HG03575 (cell line): ENCODE measurements at regions not wholly inside any gene's neighbourhood (a gene's known extent, or its start where the extent isn't known, plus 50 kb on each side); places are given as distances from the start of the nearest gene placed in this dataset.

Experiments used
- ATAC-seq: cut with Tn5 transposase; IDR thresholded peaks from one replicate; pipeline ENCODE4 v1.9.1; 2021; ENCODE audit not compliant: unreplicated experiment, insufficient number of reproducible peaks, low FRiP score; ENCODE audit errors: extremely low read depth

DNA sequence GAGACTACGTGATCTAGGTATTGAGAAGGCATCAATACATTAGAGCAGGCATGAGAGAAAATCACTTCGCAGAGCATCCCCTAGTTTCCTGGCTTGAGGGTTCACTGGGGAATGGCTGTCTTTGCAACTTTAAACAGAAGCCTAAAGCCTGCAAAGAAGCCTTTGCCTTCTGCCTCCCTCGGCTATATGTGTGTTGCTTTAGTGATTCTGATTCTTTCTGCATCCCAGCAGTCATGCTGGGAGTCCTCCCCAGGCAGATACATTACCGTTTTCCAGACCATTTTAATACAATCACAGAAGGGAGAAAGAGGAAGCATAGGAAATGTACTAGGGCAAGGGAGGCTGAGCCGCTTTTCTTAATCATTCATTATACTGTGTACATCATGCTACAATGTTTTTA lies 773.2 kb upstream of the LRRC4C start:
- ATAC-seq: no peak

DNA sequence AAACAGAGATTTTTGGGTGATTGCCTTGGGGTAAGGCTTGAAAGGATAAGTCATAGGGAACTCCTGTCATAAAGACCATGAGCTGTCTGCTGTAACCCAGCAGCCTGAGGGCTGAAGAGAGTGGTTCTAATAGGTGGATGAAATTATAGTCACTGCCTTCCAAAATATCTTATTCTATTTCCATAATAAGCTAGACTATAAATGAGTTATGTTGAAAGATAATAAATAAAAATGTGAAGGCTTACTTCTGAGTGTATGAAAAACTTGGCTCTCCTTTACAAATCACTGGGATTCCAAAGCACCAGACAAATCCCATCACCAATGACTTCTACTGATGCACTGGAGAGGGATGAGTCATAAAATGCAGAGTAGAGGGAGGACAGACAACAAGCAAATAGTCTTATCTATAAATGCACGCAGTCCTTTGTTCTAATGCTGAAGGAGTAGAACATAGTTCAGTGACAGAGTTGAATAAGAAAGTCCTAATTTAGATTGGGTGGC lies 775.0 kb upstream of the LRRC4C start:
- ATAC-seq: no peak

DNA sequence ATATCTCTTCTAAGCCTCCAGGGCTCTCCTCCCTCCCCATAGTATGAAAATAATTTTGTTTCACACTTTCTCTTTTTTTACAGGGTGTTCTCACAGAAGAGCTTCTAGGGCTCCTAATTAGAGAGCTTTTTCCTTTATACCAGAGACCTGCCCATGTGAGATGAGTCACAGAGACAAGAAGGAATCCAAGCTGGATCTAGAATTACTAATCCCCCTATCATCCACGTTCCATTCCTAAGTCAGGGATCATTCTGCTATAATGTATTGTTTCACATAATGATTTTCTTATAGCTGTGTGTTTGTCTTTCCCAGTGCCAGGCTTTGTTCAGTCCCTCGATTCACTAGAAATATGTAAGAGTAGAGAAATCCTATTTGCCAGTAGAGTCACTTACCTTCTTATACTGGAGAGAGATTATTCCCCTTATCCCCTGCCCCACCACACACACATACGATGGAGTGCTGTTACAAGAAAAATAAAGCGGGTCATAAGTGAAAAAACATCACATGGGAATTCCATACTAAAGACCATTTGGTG lies 778.3 kb upstream of the LRRC4C start:
- no peak for ATAC-seq

DNA sequence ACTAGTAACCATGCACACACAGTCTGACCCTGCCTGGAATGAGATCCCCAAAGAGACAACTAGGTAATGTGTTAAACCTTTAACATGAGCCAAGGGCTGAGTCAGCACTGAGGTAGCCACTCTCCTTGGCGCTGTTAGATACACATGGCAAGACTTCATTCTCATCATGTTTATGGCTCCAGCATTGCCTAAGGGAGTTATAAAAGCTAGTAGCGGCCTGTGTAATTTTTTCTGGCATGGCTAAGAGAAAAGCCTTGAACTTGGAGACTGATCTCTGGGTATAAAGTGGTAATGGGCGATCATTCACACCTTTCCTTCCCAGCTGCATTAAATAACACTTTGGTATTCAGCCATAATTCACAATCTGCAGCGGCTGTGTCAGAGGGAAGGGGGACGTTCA lies 779.7 kb upstream of the LRRC4C start:
- ATAC-seq: no peak

DNA sequence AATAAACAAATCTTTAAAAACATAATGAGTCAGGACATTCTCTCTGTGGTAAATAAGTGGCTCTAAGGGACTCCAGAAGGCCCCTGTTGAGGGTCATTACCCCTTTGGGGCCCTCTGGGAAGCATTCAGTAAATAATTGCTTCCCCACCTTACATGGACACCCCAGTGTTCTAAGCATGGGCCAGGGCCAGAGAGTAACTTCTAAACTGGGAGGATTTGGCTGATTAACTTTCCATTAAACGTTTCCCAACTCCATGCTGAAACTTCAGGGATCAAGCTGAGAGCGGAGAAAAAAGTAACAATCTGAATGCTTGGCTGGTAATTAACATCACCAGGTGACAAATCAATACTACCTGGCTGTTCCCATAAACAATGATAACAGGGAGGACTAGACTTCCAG lies 783.9 kb upstream of the LRRC4C start:
- ATAC-seq: no peak

DNA sequence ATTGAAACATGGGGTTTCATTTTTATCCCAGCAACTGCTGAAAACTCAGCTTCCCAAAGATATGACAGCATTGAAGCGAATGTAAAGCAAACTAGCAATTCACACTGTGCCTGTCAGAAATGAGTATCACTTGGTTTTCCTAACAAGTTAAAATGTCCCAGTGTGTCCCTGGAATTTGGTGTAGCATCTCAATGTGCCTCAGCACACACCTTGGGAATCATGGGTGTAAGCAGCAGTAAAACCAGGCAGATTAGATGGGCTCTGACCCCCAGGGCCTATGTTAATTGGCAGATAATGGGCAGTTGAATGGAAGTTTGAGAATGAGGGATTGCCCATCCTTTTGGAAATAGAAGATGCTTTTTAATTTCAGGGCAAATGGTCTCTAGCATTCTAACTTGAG lies 784.9 kb upstream of the LRRC4C start:
- ATAC-seq: no peak

DNA sequence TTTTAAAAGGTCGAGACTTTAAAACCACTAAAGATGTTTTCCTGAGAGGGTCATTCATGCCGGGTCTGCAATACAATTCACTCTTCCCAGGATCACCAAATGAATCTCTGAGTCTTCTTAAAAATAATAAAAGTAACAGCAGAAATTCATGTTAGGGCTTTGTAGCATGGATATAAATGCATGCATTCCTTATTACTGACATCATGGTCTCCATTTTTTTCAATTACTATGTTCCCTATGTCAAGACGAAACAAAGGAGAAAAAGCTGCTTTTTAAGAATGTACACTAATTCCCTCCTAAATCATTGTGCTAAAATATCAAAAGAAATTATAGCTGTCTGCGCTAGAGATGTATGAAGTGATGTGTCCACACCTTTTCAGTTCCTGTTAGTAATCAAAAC lies 789.9 kb upstream of the LRRC4C start:
- ATAC-seq: no peak

DNA sequence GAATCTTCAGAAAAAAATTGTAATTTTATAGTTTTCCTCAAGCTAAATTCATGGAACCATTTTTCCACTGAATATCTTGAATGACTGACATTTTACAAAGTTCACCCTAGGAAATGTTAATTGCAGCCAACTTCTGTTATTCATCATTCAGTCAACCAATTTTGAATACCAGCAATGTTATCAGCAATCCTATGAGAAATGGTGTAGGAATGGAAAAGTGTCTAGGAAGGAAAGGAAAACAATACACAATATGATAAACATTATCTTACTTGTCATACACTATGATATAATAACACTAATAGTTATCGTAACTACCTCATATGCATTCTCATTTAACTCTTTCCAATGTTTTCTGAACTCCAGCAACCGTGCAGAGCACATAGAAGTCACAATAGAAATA lies 790.5 kb upstream of the LRRC4C start:
- no peak for ATAC-seq

DNA sequence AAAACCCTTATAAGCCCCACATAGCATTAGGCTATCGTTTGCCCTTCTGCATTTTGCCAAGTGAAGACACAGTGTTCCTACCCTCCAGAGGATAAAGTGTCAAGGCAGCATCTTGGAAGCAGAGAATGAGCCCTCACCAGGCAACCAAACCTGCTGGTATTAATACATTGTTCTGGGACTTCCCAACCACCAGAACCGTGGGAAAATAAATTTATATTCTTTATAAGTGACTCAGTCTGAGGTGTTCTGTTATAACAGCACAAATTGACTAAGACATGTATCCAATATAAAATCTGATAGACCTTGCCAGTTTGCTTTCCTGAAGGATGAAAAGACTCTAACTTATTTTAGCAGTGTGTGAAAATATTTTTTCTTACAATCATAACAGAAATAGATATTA lies 792.5 kb upstream of the LRRC4C start:
- ATAC-seq: no peak

DNA sequence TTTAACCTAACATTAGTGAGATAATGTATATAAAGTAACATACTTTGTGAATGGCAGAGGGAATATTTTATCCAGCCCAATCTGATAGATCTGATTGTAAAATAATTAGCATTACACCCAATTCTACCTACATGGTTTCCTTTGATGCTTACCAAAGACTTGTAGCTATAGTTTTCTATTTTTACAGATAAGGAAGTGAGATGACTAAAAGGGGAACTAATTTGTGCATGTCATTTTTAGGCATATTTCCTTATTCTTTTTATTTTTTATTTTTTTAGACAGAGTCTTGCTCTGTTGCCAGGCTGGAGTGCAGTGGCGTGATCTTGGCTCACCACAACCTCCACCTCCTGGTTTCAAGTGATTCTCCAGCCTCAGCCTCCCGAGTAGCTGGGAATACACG lies 793.7 kb upstream of the LRRC4C start:
- ATAC-seq: no peak

DNA sequence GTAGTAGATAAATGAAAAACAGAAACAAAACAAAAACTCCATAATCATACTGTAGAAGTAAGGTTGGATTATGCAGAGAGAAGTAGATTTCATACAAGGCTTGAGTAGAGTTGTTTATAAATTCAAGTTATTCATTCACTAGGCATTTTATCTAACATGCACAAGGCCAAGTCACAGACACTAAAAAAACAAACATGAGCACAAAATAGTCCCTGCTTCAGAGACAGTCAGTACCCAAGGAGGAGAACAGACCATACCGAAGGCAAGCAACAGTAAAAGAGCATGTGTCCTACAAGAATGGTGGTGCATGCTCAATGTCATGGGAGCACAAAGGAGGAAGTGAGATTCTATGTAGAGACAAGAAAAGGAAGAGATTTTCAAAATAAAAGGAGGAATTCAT lies 796.5 kb upstream of the LRRC4C start:
- ATAC-seq: no peak

DNA sequence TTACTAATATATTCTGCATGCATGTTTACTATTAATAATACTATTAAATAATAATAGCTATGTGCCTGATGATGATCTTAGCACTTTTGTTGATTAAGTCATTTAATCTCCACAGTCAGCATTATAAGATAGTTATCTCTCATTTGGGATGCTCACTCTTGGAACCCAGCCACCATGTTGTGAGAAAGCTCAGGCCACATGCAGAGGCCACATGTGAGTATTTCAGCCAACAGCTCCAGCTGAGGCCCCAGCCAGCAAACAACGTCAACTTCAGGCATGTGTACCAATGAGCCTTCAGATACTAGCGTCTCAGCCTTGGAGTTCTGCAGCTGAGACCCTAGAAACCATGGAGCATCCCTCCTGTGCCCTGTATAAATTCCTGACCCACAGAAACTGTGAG lies 798.1 kb upstream of the LRRC4C start:
- ATAC-seq: no peak

DNA sequence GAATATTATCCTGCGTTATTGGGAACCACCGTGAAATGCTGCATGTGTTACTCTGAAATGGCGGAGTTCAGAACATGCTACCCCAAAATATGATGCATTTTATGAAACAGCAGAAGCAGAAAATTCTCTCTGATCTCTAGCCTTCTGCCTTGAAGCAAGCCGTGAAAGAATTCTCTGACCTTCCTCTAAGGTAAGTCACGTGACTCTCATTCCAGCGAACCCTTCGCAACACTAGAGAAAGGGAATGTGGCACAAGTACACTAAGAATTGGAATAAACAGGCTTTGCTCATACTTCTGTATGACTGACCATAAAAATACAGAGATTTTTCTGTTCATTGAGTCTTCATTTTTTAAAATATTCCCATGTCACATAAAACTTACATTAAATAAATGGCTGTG lies 805.6 kb upstream of the LRRC4C start:
- ATAC-seq: no peak

DNA sequence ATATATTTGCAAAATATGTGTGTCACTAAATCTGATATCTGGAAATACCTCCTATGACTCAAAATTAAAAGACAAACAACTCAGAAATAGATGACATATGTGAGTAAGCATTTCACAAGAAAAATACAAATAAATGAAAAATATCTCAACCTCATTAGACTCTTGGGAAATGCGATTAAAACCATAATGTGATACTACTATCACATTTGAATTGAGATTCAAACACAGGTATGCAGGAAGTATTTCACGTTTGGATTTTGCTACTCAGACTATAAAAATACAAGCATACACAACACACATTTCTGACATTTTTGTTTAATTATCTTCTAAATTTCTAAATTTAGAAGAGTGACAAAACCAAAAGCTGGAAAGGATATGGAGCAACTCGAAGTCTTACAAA lies 811.9 kb upstream of the LRRC4C start:
- no peak for ATAC-seq

DNA sequence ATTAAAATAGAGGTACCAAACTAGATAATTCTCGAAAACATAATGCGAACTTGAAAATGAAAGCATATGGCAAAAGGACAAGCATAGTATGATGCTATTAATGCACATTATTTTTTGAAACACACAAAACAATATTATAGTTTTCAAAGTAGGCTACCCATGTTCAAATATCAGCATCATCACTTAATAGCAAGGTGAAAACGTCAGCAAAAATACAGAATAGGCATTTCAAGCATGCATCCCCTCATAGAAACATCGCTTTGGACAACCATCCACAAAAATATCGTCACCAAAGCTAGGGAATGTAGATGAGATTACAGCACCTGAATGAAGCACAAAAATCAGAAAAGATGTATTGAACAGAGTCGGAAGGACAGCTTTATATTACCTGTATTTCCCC lies 814.5 kb upstream of the LRRC4C start:
- no peak for ATAC-seq

DNA sequence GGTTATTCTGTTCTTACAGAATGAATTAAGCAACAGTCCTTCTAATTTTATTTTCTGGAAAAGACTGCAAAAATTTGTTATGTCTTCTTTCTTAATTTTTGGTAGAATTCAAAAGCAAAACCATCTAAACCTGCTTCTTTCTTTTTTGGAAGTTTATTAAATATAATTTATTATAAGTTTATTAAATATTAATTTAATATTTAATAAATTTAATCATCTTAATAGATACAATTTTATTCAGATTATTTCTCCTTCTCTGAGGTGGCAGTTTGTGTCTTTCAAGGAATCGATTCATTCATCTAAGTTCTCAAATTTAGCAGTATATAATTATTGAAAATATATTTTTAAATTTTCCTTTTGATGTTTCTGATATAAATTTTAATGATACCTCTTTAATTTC lies 837.5 kb upstream of the LRRC4C start:
- no peak for ATAC-seq

DNA sequence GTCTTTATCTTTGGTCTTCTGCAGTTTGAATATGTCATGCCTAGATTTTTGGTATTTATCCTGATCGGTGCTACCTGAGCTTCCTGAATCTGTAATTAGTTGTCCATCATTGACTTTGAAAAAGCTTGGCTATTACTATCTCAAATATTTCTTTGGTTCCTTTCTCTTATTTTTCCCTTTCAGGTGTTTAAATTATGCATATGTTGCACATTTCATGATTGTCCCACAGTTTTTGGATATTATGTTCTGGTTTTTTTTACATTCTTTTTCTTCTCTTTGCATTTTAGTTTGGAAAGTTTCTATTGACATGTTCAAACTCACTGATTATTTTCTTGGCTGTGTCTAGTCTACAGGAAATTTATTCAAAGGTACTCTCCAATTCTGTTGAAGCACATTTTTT lies 840.3 kb upstream of the LRRC4C start:
- ATAC-seq: no peak

DNA sequence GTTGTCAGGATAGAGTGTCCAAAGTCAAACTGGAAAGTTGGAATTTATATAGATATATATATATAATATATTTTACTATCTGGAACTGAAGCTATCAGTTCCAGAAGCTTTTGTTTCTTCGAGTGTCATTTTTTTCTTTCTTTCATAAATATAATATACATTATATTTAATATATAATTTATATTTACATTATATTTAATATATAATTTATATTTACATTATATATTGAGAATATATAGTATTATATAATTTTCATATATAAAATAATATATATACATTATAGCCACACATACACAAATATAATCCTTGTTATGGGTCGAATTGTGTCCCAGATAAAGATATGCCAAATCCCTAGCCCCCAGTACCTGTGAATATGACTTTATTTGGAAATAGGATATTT lies 842.3 kb upstream of the LRRC4C start:
- ATAC-seq: no peak

DNA sequence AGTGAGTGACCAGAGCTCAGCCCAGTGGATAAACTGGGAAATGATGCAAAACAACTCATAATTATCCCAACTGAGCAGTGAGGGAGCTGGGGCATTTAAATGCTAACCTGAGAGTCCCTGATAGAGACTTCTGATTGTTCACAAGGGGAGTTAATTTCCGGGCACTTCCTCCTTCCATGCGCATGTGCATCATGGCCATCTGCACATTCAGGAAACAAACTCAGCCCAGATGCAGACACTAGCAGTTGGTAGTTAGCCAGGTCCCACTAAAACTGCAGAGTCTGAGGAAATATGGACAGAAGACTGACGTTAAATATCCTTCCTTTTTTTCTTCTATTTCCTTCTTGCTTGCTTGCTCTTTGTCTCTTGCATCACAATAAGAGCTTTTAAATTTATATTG lies 852.1 kb upstream of the LRRC4C start:
- ATAC-seq: no peak

DNA sequence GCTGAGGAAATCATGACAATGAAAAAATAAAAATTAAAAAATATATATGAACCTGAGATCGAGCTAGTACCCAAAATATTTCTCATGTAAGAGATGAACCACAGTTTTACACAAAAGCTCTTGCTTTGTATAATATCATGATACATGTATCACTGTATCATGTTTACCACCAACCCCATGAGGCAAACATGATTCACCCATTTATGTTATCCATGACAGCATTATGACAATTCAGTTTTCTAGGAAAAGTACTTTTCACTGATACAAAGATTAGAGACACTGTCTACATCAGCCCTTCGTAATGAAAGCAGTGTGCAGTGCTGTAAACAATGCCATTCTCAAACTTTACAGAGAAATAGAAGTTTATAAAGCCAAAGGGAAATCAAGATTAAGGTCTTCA lies 852.5 kb upstream of the LRRC4C start:
- ATAC-seq: no peak

DNA sequence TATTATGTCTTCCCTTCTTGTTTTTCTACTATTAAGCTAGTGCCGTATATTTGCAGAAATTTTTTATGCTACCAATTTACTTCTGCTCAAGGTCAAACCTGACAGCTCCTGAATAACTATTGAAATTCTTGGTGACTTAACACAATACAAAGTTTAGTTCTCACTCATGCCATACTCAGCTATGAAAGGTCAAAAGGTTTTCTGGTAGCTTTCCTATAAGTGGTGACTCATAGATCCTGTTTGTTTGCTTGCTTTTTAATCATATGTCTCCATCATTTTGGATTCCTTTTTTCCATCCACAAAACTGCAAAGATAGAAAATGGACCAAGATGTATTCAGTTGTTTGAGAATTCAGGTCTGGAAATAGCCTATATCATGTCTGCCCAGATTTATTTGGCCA lies 855.8 kb upstream of the LRRC4C start:
- ATAC-seq: no peak

DNA sequence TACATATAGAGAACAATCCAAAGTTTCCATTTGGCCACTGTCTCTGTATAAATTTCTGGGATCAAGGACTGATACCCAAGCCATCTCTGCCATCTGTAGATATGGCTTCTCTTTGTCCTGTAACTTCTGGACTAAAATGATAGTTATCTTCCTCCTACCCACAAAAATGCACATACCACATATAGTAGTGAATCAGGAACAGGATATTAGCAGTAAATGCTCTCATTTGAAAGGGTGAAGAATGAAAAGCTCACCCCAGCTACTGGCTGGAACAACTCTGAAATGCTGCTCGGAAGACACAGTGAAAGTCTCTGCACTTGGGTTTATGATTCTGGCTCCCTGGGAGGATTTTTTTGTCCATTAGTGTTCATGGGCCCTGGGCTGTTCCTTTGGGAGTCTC lies 856.4 kb upstream of the LRRC4C start:
- ATAC-seq: no peak
